CD4-positive, alpha-beta memory T cell (primary cell): ENCODE measurements at regions not wholly inside any gene's neighbourhood (a gene's known extent, or its start where the extent isn't known, plus 50 kb on each side); places are given as distances from the start of the nearest gene placed in this dataset.

ENCODE experiments used
- CTCF ChIA-PET: fragments of 350-600 bp; sonication (Branson Sonifier 250); formaldehyde crosslinking; loops from one replicate; lab custom pipeline; 2021; ENCODE audit warnings: inconsistent platforms; ENCODE audit not compliant: partially characterized antibody; lab: Charles Lee
- POLR2A ChIA-PET: fragments of 350-600 bp; sonication (Branson Sonifier 250); formaldehyde crosslinking; loops from one replicate; lab custom pipeline; 2021; ENCODE audit not compliant: partially characterized antibody; lab: Charles Lee
- DNase-seq, 5 donors: peaks; one replicate each; pipeline versions ENCODE4 v3.0.0 to v3.0.0-alpha.2; 2020 to 2022; ENCODE audit warnings: mixed read lengths in 1 of 5
- H3K27ac ChIP-seq: one replicate; pipeline ENCODE4 v1.7.0; 2013; ENCODE audit warnings: low read depth, low read length
- H3K27me3 ChIP-seq: 2 replicates; pipeline ENCODE4 v1.7.0; 2013; ENCODE audit warnings: mild to moderate bottlenecking, low read length, moderate library complexity; ENCODE audit not compliant: insufficient read depth
- H3K36me3 ChIP-seq: 2 replicates; pipeline ENCODE4 v1.7.0; 2013; ENCODE audit warnings: mild to moderate bottlenecking, low read length, moderate library complexity; ENCODE audit not compliant: insufficient read depth
- H3K4me1 ChIP-seq: 2 replicates; pipeline ENCODE4 v1.7.0; 2013; ENCODE audit warnings: mild to moderate bottlenecking, low read length, moderate library complexity; ENCODE audit not compliant: insufficient read depth
- H3K4me3 ChIP-seq, 2 donors: one replicate each; pipeline ENCODE4 v1.7.0; 2013; ENCODE audit warnings: low read length in 2 of 2, mild to moderate bottlenecking in 1 of 2
- H3K9me3 ChIP-seq, 2 donors: one replicate each; pipeline ENCODE4 v1.7.0; 2013; ENCODE audit warnings: low read length in 2 of 2, control low read depth in 1 of 2; ENCODE audit not compliant: control insufficient read depth in 1 of 2
- H3K27ac Mint-ChIP-seq, 7 donors: one replicate each; pipeline ENCODE4 v1.8.0; 2020 to 2021; ENCODE audit warnings: mixed read lengths in 7 of 7, mild to moderate bottlenecking in 6 of 7, inconsistent platforms in 3 of 7, moderate library complexity in 3 of 7
- H3K27me3 Mint-ChIP-seq, 2 donors: one replicate each; pipeline ENCODE4 v1.8.0; 2020 to 2021; ENCODE audit warnings: mixed read lengths in 2 of 2
- H3K36me3 Mint-ChIP-seq, 2 donors: one replicate each; pipeline ENCODE4 v1.8.0; 2020 to 2021; ENCODE audit warnings: mixed read lengths in 2 of 2, inconsistent platforms in 1 of 2, mild to moderate bottlenecking in 1 of 2
- H3K4me1 Mint-ChIP-seq, 4 donors: one replicate each; pipeline ENCODE4 v1.8.0; 2020 to 2021; ENCODE audit warnings: mixed read lengths in 4 of 4, mild to moderate bottlenecking in 1 of 4
- H3K4me3 Mint-ChIP-seq, 8 donors: one replicate each; pipeline ENCODE4 v1.8.0; 2020 to 2021; ENCODE audit warnings: mixed read lengths in 8 of 8, mild to moderate bottlenecking in 7 of 8, moderate library complexity in 6 of 8, inconsistent platforms in 3 of 8
- H3K9me3 Mint-ChIP-seq, 8 donors: one replicate each; pipeline ENCODE4 v1.8.0; 2020 to 2021; ENCODE audit warnings: mixed read lengths in 8 of 8, mild to moderate bottlenecking in 5 of 8, inconsistent platforms in 3 of 8, moderate library complexity in 1 of 8
- intact Hi-C: fragments of 100-400 bp; cut with micrococcal nuclease; formaldehyde crosslinking; loops from one replicate; pipeline ENCODE4 v1.15.1; 2023

GRCh38 chr10:63930584-63930983 is 409.4 kb downstream of the REEP3 start:
- Histone ChIP-seq H3K27ac (no peak overlapping the region), H3K27me3 (no peaks in the 10 kb centered on the region), H3K4me1 (no peaks in the 10 kb centered on the region), H3K36me3 (no peaks in the 10 kb centered on the region), H3K4me3 (no peak overlapping the region), H3K9me3 (no peaks in the 10 kb centered on the region)
- DNase-seq = no peak
- Mint-ChIP-seq H3K27ac (no peak overlapping the region), H3K4me3 (no peak overlapping the region), H3K9me3 (peaks cover 0 to 3% (median 0%) of the 10 kb centered on the region in 8 donors), H3K4me1 (no peaks in the 10 kb centered on the region), H3K27me3 (peaks cover 4 to 8% of the 10 kb centered on the region in 2 donors), H3K36me3 (no peaks in the 10 kb centered on the region)
- intact Hi-C loops = no loop called here
- ChIA-PET CTCF (no interaction called here), POLR2A (no interaction called here)

- no peak overlapping the region for H3K4me3 ChIP-seq
- ChIA-PET CTCF (interaction anchor here (1.7 kb wide), 1 partner anchor 69 kb away, joined by 3 read pairs; no protein-coding TSS in a partner anchor), POLR2A (no interaction called here)
Observed at GRCh38 chr10:63935705-63936104, 414.5 kb downstream of the REEP3 start.

GRCh38 chr10:63940277-63940922 is 419.2 kb downstream of the REEP3 start:
- H3K9me3 ChIP-seq = no peaks in the 10 kb centered on the region
- no peaks in the 10 kb centered on the region for H3K36me3 ChIP-seq
- no peaks in the 10 kb centered on the region for H3K36me3 Mint-ChIP-seq
- no peaks in the 10 kb centered on the region for H3K27me3 ChIP-seq
- ChIA-PET CTCF (no interaction called here), POLR2A (no interaction called here)
- H3K4me1 ChIP-seq = no peaks in the 10 kb centered on the region
- peaks cover 0 to 2% of the 10 kb centered on the region in 2 donors for H3K27me3 Mint-ChIP-seq
- no peak overlapping the region for H3K27ac ChIP-seq
- H3K4me3 ChIP-seq = no peak overlapping the region
- intact Hi-C loops = no loop called here
- DNase-seq = no peak
- H3K9me3 Mint-ChIP-seq = no peaks in the 10 kb centered on the region
- H3K27ac Mint-ChIP-seq = no peak overlapping the region
- no peaks in the 10 kb centered on the region for H3K4me1 Mint-ChIP-seq
- H3K4me3 Mint-ChIP-seq = no peak overlapping the region

More at GRCh38 chr10:63935705-63936104, 414.5 kb downstream of the REEP3 start:
- Histone ChIP-seq H3K36me3 (no peaks in the 10 kb centered on the region), H3K27me3 (no peaks in the 10 kb centered on the region), H3K9me3 (no peaks in the 10 kb centered on the region), H3K27ac (no peak overlapping the region), H3K4me1 (no peaks in the 10 kb centered on the region)
- Mint-ChIP-seq H3K27me3 (peaks cover 2 to 7% of the 10 kb centered on the region in 2 donors), H3K9me3 (no peaks in the 10 kb centered on the region), H3K36me3 (no peaks in the 10 kb centered on the region), H3K4me3 (no peak overlapping the region), H3K4me1 (no peaks in the 10 kb centered on the region), H3K27ac (no peak overlapping the region)
- intact Hi-C loops = no loop called here
- DNase-seq = no peak

- CTCF ChIA-PET = interaction anchor here (0.7 kb wide), 1 partner anchor 11 kb away, joined by 3 read pairs; no protein-coding TSS in a partner anchor
- intact Hi-C loops = no loop called here
Observed at GRCh38 chr10:63964406-63964805, 443.2 kb downstream of the REEP3 start.

GRCh38 chr10:63965846-63966245 is 444.6 kb downstream of the REEP3 start:
- Histone ChIP-seq H3K4me3 (no peak overlapping the region), H3K27me3 (no peaks in the 10 kb centered on the region), H3K9me3 (no peaks in the 10 kb centered on the region), H3K27ac (no peak overlapping the region), H3K4me1 (no peaks in the 10 kb centered on the region), H3K36me3 (no peaks in the 10 kb centered on the region)
- H3K27me3 Mint-ChIP-seq = peaks cover 3 to 8% of the 10 kb centered on the region in 2 donors
- no peak for DNase-seq
- H3K9me3 Mint-ChIP-seq = peaks cover 0 to 5% (median 0%) of the 10 kb centered on the region in 8 donors
- no peaks in the 10 kb centered on the region for H3K4me1 Mint-ChIP-seq
- no peaks in the 10 kb centered on the region for H3K36me3 Mint-ChIP-seq
- intact Hi-C loops = no loop called here
- no peak overlapping the region for H3K27ac Mint-ChIP-seq
- POLR2A ChIA-PET = no interaction called here
- CTCF ChIA-PET = no interaction called here
- H3K4me3 Mint-ChIP-seq = no peak overlapping the region

More at GRCh38 chr10:63964406-63964805, 443.2 kb downstream of the REEP3 start:
- Histone ChIP-seq H3K4me1 (no peaks in the 10 kb centered on the region), H3K36me3 (no peaks in the 10 kb centered on the region), H3K9me3 (no peaks in the 10 kb centered on the region), H3K27ac (no peak overlapping the region), H3K4me3 (no peak overlapping the region), H3K27me3 (no peaks in the 10 kb centered on the region)
- Mint-ChIP-seq H3K4me1 (no peaks in the 10 kb centered on the region), H3K36me3 (no peaks in the 10 kb centered on the region), H3K27me3 (peaks cover 3 to 8% of the 10 kb centered on the region in 2 donors), H3K9me3 (peaks cover 0 to 4% (median 0%) of the 10 kb centered on the region in 8 donors), H3K27ac (no peak overlapping the region), H3K4me3 (no peak overlapping the region)
- POLR2A ChIA-PET = no interaction called here
- DNase-seq = no peak

GRCh38 chr10:63972949-63973827 is 452.0 kb downstream of the REEP3 start:
- Mint-ChIP-seq H3K9me3 (peaks cover 0 to 3% (median 0%) of the 10 kb centered on the region in 8 donors), H3K4me3 (no peak overlapping the region), H3K27me3 (no peaks in the 10 kb centered on the region), H3K4me1 (no peaks in the 10 kb centered on the region), H3K27ac (no peak overlapping the region), H3K36me3 (no peaks in the 10 kb centered on the region)
- no peak for DNase-seq
- Histone ChIP-seq H3K36me3 (no peaks in the 10 kb centered on the region), H3K27me3 (no peaks in the 10 kb centered on the region), H3K27ac (no peak overlapping the region), H3K9me3 (no peaks in the 10 kb centered on the region), H3K4me3 (no peak overlapping the region), H3K4me1 (no peaks in the 10 kb centered on the region)
- ChIA-PET CTCF (no interaction called here), POLR2A (no interaction called here)
- intact Hi-C loops = no loop called here

GRCh38 chr10:63976538-63976937 is 455.3 kb downstream of the REEP3 start:
- H3K9me3 ChIP-seq = no peaks in the 10 kb centered on the region
- Mint-ChIP-seq H3K9me3 (no peaks in the 10 kb centered on the region), H3K4me3 (no peak overlapping the region), H3K27me3 (no peaks in the 10 kb centered on the region), H3K4me1 (no peaks in the 10 kb centered on the region), H3K36me3 (no peaks in the 10 kb centered on the region), H3K27ac (no peak overlapping the region)
- POLR2A ChIA-PET = no interaction called here
- H3K4me1 ChIP-seq = no peaks in the 10 kb centered on the region
- CTCF ChIA-PET = interaction anchor here (0.7 kb wide), 1 partner anchor 79 kb away, joined by 3 read pairs; no protein-coding TSS in a partner anchor
- H3K27me3 ChIP-seq = no peaks in the 10 kb centered on the region
- H3K4me3 ChIP-seq = no peak overlapping the region
- intact Hi-C loops = loop anchor here (2.0 kb wide), 1 partner anchor 110 kb away; no protein-coding TSS in a partner anchor
- no peak overlapping the region for H3K27ac ChIP-seq
- no peaks in the 10 kb centered on the region for H3K36me3 ChIP-seq
- DNase-seq = peak in 1 of 5 donors; percentile 3
